ENCODE measurements at regions not wholly inside any gene's neighbourhood (a gene's known extent, or its start where the extent isn't known, plus 50 kb on each side); places are given as distances from the start of the nearest gene placed in this dataset.

DNA sequence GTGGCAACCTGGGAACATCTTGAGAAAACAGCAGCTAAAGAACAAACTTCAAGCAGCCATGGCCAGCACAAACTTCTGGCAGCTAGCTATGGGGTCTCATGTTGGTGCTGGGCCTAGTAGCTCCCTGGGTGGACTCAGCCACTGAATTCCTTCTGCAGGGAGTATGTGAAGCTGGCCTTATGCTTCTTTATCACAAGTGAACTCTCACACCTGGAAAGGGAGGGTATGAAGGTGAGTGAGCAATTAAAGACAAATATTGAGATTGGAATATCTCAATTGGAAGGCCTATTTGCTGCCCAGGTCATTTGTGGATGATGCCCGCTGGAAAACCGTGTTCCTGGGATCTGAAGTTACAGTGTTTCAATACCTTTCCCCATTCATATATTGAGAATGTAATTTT lies 153.3 kb upstream of the RPS6KA3 start:
- no peak for FAIRE-seq

DNA sequence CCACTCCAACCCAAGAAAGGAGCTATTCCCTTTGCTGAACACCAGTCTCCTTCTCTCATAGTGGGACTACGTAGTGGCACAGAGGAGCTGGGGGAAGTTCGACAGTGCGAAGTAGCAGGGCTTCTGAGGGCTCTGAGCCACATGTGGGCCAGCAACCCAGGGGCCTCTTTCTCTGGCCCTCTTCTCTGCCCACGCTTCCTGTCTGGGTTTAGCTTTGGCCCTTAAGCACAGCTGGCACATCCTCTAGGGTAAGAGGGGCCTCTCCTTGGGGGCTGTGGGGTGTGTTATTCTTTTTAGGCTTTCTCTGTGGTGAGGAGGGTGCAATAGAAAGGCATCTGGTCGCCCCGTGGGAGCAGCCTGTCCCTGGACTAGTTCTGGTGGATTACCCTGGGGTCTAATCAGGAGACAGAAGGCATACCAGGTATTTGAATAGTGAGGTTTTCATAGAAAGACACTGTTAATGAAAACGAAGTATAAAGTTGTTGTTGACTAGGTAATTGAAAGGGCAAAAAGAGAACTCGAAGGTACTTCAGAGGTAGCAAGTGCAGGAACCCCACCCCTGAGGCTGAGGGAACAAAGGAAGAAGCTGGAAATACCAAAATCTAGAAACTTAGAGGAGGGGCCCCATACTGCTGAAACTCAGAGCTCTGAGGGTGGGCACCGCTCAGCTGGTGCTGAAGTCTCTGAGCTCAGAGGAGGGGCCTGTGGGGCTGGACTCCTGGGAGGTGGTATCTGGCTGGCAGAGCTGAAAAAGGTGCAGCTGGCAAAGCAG lies 151.9 kb upstream of the RPS6KA3 start:
- no peak for FAIRE-seq

DNA sequence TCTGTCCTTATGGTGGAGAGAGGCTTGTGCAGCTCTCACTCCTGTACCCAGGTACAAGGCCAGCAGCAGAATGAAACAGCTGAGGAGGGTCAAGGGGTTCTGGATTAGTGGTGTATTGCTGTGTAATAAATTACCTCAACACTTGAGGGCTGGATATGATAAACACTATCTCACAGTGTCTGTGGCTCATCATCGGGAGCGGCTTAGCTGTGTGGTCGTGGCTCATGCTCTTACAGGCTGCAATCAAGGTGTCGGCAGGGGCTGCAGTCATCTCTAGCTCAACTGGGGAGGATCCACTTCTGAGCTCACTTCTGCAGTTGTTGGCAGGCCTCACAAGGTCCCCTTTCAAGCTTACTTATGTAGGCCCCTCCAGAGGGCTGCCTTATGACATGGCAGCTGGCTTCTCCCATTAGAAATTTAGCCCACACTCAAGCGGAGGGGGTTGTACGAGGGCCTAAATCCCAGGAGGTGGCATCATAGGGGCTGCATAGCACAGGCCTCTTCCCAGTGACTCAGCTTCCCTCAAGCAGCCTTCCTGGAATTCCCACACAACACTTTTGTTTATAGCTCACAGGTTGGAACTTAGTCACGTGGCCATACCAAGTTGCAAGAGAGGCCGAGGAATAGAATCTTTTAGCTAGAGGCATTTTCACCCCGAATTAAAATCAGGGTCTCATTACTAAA lies 148.2 kb upstream of the RPS6KA3 start:
- FAIRE-seq = no peak

GRCh38 chrX:20414066-20414465 lies 147.4 kb upstream of the RPS6KA3 start:
- FAIRE-seq = no peak

GRCh38 chrX:20412871-20413486 lies 146.3 kb upstream of the RPS6KA3 start:
- FAIRE-seq = no peak

DNA sequence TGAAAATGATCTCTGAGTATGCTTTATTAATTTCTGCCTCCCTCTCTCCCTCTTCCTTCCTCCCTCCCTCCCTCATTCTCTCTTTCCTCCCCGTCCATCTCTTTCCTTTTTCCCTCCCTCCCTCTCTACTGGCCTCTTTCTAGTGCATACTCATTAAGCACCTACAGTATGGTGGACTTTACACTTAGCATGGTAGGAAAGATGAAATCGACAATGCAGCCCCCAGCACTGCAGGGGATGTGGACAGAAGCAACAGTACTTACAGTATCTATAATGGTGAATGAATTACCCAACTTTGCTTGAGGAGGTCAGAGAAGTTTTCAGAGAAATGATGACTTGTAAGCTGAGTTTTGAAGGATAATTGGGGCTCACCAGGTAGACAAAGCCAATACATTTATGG lies 143.8 kb upstream of the RPS6KA3 start:
- FAIRE-seq = no peak

DNA sequence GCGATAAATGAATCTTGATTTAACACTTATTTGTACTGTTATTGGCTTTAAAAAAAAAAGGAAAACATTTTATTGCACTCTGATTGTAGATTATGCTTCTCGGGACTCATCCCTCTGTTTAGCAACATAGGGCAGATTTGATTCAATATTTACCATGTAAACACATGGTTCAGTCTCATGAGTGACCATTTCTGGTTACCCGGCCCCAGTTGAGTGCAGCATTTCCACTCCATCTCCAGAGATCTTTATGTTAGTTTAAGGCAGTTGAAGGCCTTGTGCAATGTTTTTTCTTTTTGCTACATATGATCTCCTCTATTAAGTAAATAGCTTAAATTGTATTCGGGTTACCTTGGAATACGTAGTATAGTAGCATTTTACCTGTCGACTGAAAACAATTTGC lies 143.3 kb upstream of the RPS6KA3 start:
- no peak for FAIRE-seq

GRCh38 chrX:20402956-20403355 lies 136.2 kb upstream of the RPS6KA3 start:
- FAIRE-seq = no peak

DNA sequence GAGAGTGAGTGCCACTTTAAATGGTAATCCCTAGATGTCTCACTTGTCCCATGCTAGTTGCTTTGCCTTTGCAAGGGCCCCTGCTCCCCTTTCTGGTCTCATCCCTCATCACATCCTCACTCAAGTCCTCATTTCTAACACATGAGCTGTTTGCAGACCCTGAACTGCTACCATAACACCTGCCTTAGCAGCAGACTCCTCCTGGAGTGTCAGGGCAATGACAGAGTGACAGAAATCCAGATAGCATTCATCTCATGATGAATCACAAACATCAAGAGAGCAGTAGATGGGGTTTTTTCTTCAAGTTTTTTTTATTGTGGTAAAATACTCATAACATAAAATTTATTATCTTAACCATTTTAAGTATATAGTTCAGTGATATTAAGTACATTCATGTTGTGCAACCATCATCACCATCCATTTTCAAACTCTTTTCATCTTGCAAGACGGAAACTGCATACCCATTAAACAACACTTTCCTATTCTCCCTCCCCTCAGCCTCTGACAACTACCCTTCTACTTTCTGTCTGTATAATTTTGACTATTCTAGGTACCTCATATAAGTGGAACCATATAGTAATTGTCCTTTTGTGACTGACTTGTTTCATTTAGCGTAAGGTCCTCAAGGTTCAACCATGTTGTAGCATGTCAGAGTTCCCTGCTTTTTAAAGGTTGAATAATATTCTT lies 133.2 kb upstream of the RPS6KA3 start:
- FAIRE-seq = no peak

- FAIRE-seq = no peak
Observed at GRCh38 chrX:20397587-20397986, 130.9 kb upstream of the RPS6KA3 start.

GRCh38 chrX:20394451-20394850 lies 127.7 kb upstream of the RPS6KA3 start:
- no peak for FAIRE-seq

DNA sequence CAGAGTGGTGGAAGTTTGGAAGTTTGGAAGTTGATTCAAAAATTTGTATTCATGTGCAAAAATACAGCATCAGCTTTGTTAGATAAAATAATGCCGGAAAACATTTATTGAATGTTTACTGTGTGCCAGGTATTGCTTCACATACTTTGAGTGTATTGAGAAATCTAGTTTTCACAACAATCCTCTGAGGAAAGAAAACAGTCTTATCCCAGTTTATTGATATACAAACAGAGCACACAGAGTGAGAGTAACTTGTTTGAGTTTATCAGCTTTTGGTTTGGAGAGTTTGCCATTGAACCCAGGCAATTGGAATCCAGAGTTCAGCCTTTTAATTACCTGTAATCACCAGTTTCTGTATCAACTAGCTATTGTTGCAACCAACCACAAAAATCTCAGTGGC lies 127.2 kb upstream of the RPS6KA3 start:
- FAIRE-seq = no peak

DNA sequence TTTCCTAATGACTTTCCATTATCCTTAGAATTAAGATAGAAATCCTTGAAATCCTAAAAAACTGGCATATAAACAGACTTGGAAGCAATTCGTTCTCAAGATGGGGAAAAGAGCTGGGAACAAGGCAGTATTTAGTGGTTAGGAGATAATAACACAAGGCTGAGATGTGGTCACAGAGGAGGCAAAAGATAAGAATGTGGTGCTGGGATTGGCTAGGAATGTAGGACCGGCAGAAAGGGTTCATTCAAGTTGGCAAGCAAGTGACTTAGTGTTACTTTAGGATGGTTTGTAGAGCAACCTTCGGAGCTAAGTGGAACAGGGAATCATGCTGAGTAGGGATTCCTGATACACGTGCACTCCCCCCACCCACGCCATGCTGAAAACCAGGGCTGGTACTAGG lies 121.9 kb upstream of the RPS6KA3 start:
- no peak for FAIRE-seq

DNA sequence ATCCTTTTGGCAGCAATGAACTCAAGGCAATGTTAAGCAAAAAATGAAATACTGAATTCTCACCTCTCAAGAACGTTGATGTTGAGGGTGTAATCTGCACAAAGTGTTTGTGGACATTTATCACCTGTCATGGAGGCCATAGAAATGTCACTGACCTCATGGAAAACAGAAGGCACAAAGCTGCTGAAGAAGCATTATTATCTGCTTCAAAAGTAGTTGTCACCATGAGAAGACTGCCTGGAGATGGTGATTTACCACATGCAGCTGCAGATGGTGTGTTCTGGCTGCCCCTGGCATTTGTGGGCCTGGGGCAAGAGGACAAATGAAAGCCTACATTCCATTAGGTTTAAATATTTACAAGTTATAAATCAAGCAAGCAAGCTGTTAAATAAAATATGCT lies 116.8 kb upstream of the RPS6KA3 start:
- no peak for FAIRE-seq

GRCh38 chrX:20382518-20383297 lies 116.0 kb upstream of the RPS6KA3 start:
- FAIRE-seq = no peak

GRCh38 chrX:20382082-20382481 lies 115.4 kb upstream of the RPS6KA3 start:
- FAIRE-seq = no peak

GRCh38 chrX:20378233-20378920 lies 111.7 kb upstream of the RPS6KA3 start:
- no peak for FAIRE-seq

DNA sequence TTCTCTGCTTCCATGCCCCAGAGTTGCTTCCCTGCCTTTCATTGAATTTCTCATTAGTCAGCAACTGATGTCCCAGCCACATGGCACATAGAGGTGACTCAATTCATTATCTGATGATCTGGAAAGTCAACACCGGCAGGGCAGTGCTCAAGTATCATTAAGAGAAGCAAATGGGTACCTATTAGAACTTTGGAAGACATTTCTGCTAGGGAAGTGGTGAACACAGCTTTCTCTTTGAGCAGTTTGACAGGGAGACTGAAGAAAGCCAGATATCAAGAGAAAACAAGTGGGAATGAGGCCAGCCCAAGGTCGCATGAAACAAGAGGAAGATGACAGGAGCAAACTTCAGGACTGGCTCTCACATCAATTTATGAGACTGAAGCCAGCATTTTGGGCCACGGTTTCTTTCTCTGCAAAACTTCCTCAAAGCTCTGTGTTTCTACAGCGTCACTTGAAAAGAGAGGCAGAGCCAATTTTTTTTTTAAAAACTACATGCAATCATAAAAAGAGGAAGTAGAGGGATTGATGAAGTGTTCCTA lies 108.3 kb upstream of the RPS6KA3 start:
- no peak for FAIRE-seq

DNA sequence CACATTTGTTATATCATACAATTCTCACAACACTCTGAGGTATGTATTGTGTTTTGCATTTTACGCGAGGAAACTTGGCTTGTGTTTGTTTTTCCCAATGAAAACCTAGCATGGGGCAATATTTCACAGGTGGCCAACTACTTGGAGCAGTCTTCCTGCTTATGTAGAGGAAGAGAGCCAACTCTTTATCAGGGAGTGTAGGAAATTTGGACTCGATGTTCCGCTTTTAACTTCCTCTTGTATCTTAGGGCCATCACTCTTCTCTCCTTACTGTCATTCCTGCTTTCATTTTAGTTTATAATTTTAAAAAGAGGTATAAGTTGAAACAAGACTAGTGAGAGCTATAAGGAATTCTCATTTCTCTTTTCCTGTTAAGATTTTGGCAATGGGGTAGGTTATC lies 107.7 kb upstream of the RPS6KA3 start:
- FAIRE-seq = no peak

DNA sequence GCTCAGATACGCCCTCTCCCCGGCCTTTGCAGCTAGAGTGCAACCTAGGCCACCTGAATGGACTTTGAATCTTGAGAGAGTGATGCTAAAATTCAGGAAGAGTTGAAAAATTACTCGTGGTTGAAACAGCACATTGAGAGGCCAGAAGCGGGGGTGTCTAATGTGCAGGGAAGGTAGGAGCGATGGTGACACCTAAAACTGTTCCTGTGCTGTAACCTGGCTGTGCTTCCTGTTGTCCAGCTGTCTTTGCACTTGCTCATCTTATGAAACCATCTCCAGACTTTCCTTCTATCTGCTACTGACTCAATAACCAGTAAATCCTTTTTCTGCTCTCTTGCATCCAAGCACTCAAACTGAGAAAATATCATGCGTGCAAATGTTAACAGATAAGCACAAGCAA lies 106.4 kb upstream of the RPS6KA3 start:
- FAIRE-seq = no peak

GRCh38 chrX:20372533-20372932 lies 105.8 kb upstream of the RPS6KA3 start:
- no peak for FAIRE-seq

- FAIRE-seq = no peak
Observed at GRCh38 chrX:20369468-20369867, 102.8 kb upstream of the RPS6KA3 start.

All from G401.6 (cell line).